GM21528 (cell line): ENCODE measurements at regions not wholly inside any gene's neighbourhood (a gene's known extent, or its start where the extent isn't known, plus 50 kb on each side); places are given as distances from the start of the nearest gene placed in this dataset.

Source experiments
- ATAC-seq: cut with Tn5 transposase; IDR thresholded peaks from one replicate; pipeline ENCODE4 v1.9.1; 2021; ENCODE audit warnings: mild to moderate bottlenecking, moderate library complexity; ENCODE audit not compliant: unreplicated experiment, low FRiP score

- ATAC-seq, result no peak
Observed at GRCh38 chr18:44590956-44591670, 89.6 kb upstream of the SETBP1 start.

GRCh38 chr18:44592639-44593038 lies 88.0 kb upstream of the SETBP1 start:
- no peak for ATAC-seq

GRCh38 chr18:44594799-44595467 lies 85.8 kb upstream of the SETBP1 start:
- ATAC-seq, result no peak

- no peak for ATAC-seq
Observed at GRCh38 chr18:44597797-44598196, 82.9 kb upstream of the SETBP1 start.

GRCh38 chr18:44598514-44598913 lies 82.2 kb upstream of the SETBP1 start:
- no peak for ATAC-seq

GRCh38 chr18:44599412-44599811 lies 81.3 kb upstream of the SETBP1 start:
- no peak for ATAC-seq

GRCh38 chr18:44601447-44601846 lies 79.2 kb upstream of the SETBP1 start:
- ATAC-seq, result no peak

- ATAC-seq, result no peak
Observed at GRCh38 chr18:44602380-44602779, 78.3 kb upstream of the SETBP1 start.

- ATAC-seq, result no peak
Observed at GRCh38 chr18:44602845-44603244, 77.8 kb upstream of the SETBP1 start.

- no peak for ATAC-seq
Observed at GRCh38 chr18:44609181-44609941, 71.3 kb upstream of the SETBP1 start.

GRCh38 chr18:44620812-44621211 lies 59.9 kb upstream of the SETBP1 start:
- ATAC-seq, result no peak

GRCh38 chr18:44624052-44624451 lies 56.6 kb upstream of the SETBP1 start:
- no peak for ATAC-seq

GRCh38 chr18:44625386-44625785 lies 55.3 kb upstream of the SETBP1 start:
- ATAC-seq, result no peak

- ATAC-seq, result no peak
Observed at GRCh38 chr18:44626236-44626635, 54.5 kb upstream of the SETBP1 start.

- no peak for ATAC-seq
Observed at GRCh38 chr18:44626807-44627206, 53.9 kb upstream of the SETBP1 start.

- ATAC-seq, result no peak
Observed at GRCh38 chr18:44627280-44627679, 53.4 kb upstream of the SETBP1 start.

- ATAC-seq, result no peak
Observed at GRCh38 chr18:44629406-44629805, 51.3 kb upstream of the SETBP1 start.

- no peak for ATAC-seq
Observed at GRCh38 chr18:44630118-44630517, 50.6 kb upstream of the SETBP1 start.
